SKM-1 treated with dmso at 0.1 percent for 144 hours (cell line): ENCODE measurements at regions not wholly inside any gene's neighbourhood (a gene's known extent, or its start where the extent isn't known, plus 50 kb on each side); places are given as distances from the start of the nearest gene placed in this dataset.

Source experiments
- DNase-seq: peaks from one replicate; lab custom pipeline; 2025; ENCODE audit not compliant: unreplicated experiment; lab: John Stamatoyannopoulos, UW

DNA sequence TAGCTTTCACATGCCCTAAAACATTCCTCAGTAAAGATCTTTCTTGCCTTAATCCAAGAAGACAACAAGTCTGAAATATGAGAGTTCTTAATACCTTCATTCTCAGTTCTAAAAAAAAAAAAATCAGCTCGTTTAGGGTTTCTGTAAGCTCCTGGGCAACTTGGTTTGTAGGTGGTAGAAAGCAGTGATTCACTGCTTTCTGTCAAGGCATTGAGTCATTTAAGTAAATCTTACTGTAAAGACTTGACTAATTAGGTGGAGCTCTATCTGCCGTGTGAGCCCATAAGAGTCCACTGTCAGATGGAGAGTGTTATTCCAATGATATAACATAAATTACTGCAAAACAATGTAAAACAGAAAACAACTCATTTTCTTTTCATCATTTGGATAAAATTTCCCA is 56.1 kb upstream of the MAST4 start:
- DNase-seq, result no peak

DNA sequence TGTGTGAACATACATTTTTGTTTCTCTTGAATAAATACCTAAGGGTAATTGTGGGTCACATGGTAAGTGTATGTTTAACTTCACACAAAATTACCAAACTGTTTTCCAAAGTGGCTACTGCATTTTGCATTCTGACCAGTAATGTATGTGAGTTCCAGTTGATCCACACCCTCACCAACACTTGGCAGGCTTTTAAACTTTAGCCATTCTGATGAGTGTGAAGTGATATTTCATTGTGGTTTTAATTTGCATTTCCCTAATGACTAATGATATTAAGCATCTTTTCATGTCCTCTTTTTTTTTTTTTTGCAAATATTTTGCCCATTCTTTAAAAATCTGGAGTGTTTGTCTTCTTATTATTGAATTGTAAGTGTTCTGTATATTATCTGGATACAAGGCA is 53.5 kb upstream of the MAST4 start:
- no peak for DNase-seq
